SK-N-SH treated with all-trans-retinoic acid at 6 μM for 48 hours (cell line): ENCODE measurements at regions not wholly inside any gene's neighbourhood (a gene's known extent, or its start where the extent isn't known, plus 50 kb on each side); places are given as distances from the start of the nearest gene placed in this dataset.

Experiments used
- ATAC-seq: fragments of 200-7000 bp; cut with Tn5 transposase; 3 replicates; pipeline ENCODE4 v1.9.1; 2020; ENCODE audit warnings: mild to moderate bottlenecking, moderate library complexity
- ARNTL ChIP-seq: fragments of 450-650 bp; formaldehyde crosslinking; IDR thresholded peaks from 2 replicates; pipeline ENCODE4 v1.5.0; 2020; ENCODE audit warnings: low read depth, mild to moderate bottlenecking, moderate library complexity, borderline replicate concordance
- BACH2 ChIP-seq: fragments of 250-450 bp; sonication (Bioruptor Pico); IDR thresholded peaks from 2 replicates; pipeline ENCODE4 v1.9.0; 2021; ENCODE audit warnings: mild to moderate bottlenecking, borderline replicate concordance
- CSDC2 ChIP-seq: fragments of 250-450 bp; sonication (Bioruptor Pico); IDR thresholded peaks from 2 replicates; pipeline ENCODE4 v1.5.0; 2020; ENCODE audit warnings: mild to moderate bottlenecking, moderate library complexity
- ESRRG ChIP-seq: fragments of 250-450 bp; sonication (Bioruptor Pico); IDR thresholded peaks from 2 replicates; pipeline ENCODE4 v1.6.1; 2021; ENCODE audit warnings: mild to moderate bottlenecking
- GLIS3 ChIP-seq: fragments of 250-450 bp; sonication (Bioruptor Pico); IDR thresholded peaks from 2 replicates; pipeline ENCODE4 v1.5.0; 2020; ENCODE audit warnings: mild to moderate bottlenecking, moderate library complexity
- ISL1 ChIP-seq: fragments of 250-450 bp; sonication (Bioruptor Pico); IDR thresholded peaks from 2 replicates; pipeline ENCODE4 v2.1.2; 2022; ENCODE audit warnings: mild to moderate bottlenecking, moderate library complexity
- PPARA ChIP-seq: fragments of 250-450 bp; sonication (Bioruptor Pico); IDR thresholded peaks from 2 replicates; pipeline ENCODE4 v1.5.0; 2020; ENCODE audit warnings: mild to moderate bottlenecking, borderline replicate concordance
- RARB ChIP-seq: fragments of 250-450 bp; sonication (Bioruptor Pico); IDR thresholded peaks from 2 replicates; pipeline ENCODE4 v1.8.0; 2021; ENCODE audit warnings: mild to moderate bottlenecking, moderate library complexity
- TCF4 ChIP-seq: fragments of 250-450 bp; sonication (Bioruptor Pico); IDR thresholded peaks from 2 replicates; pipeline ENCODE4 v1.8.0; 2021; ENCODE audit warnings: mild to moderate bottlenecking, moderate library complexity, borderline replicate concordance
- TOX ChIP-seq: fragments of 250-450 bp; sonication (Bioruptor Pico); IDR thresholded peaks from 2 replicates; pipeline ENCODE4 v1.8.0; 2021; ENCODE audit warnings: mild to moderate bottlenecking, moderate library complexity, borderline replicate concordance
- ZC3H10 ChIP-seq: fragments of 250-450 bp; sonication (Bioruptor Pico); IDR thresholded peaks from 2 replicates; pipeline ENCODE4 v1.5.1; 2021; ENCODE audit warnings: mild to moderate bottlenecking, moderate library complexity
- ZFP3 ChIP-seq: fragments of 250-450 bp; sonication (Bioruptor Pico); IDR thresholded peaks from 2 replicates; pipeline ENCODE4 v1.5.0; 2020; ENCODE audit warnings: mild to moderate bottlenecking, moderate library complexity
- ZFP30 ChIP-seq: fragments of 450-650 bp; formaldehyde crosslinking; IDR thresholded peaks from 2 replicates; pipeline ENCODE4 v1.5.0; 2022; ENCODE audit warnings: mild to moderate bottlenecking, moderate library complexity
- ZNF565 ChIP-seq: fragments of 450-650 bp; formaldehyde crosslinking; conservative IDR thresholded peaks from 2 replicates; pipeline ENCODE4 v1.5.0; 2020; ENCODE audit warnings: low read depth, mild to moderate bottlenecking, moderate library complexity
- ZNF70 ChIP-seq: fragments of 450-650 bp; formaldehyde crosslinking; IDR thresholded peaks from 2 replicates; pipeline ENCODE4 v1.5.0; 2020; ENCODE audit warnings: mild to moderate bottlenecking, moderate library complexity
- TF ChIP-seq, protein P1 (sequence below): fragments of 250-450 bp; sonication (Bioruptor Pico); IDR thresholded peaks from 2 replicates; pipeline ENCODE4 v1.5.1; 2021; ENCODE audit warnings: mild to moderate bottlenecking, moderate library complexity
- TF ChIP-seq, protein P2 (sequence below): fragments of 250-450 bp; sonication (Bioruptor Pico); IDR thresholded peaks from 2 replicates; pipeline ENCODE4 v1.5.1; 2020; ENCODE audit warnings: low read depth, mild to moderate bottlenecking, moderate library complexity
- TF ChIP-seq, protein P3 (sequence below): fragments of 250-450 bp; sonication (Bioruptor Pico); IDR thresholded peaks from 2 replicates; pipeline ENCODE4 v1.8.0; 2021; ENCODE audit warnings: low read depth, mild to moderate bottlenecking, moderate library complexity, borderline replicate concordance
- TF ChIP-seq, protein P4 (sequence below): fragments of 250-450 bp; sonication (Bioruptor Pico); IDR thresholded peaks from 2 replicates; pipeline ENCODE4 v1.8.0; 2020; ENCODE audit warnings: mild to moderate bottlenecking, moderate library complexity, borderline replicate concordance

DNA sequence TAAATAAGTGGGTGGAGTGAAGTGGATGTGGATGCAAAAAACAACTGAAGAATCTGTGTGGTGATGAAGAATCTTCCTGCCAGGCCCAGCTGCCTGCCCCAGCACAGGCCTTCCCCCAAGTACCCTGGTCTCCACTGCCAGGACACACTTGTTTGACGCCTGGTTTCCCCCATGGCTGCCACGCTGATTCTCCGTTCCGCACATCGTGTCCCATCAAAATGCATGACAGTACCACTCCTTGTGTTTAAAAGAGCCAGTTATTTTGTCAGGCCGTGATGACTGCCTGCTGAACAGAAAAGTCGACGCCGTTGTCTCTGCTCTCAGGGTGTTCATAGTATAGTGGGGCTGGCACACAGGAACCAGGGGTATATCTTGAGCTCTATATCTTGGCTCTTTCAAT, 50.3 kb upstream of the KYNU start:
- ATAC-seq: no peak
- TF ChIP-seq ZNF565 (CRISPR knock-in tag) (no peak), ZFP3 (CRISPR knock-in tag) (no peak), TCF4 (CRISPR knock-in tag) (no peak), RARB (CRISPR knock-in tag) (no peak)
- TF ChIP-seq, protein P1, sequence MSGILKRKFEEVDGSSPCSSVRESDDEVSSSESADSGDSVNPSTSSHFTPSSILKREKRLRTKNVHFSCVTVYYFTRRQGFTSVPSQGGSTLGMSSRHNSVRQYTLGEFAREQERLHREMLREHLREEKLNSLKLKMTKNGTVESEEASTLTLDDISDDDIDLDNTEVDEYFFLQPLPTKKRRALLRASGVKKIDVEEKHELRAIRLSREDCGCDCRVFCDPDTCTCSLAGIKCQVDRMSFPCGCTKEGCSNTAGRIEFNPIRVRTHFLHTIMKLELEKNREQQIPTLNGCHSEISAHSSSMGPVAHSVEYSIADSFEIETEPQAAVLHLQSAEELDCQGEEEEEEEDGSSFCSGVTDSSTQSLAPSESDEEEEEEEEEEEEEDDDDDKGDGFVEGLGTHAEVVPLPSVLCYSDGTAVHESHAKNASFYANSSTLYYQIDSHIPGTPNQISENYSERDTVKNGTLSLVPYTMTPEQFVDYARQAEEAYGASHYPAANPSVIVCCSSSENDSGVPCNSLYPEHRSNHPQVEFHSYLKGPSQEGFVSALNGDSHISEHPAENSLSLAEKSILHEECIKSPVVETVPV (CRISPR knock-in tag): no peak

DNA sequence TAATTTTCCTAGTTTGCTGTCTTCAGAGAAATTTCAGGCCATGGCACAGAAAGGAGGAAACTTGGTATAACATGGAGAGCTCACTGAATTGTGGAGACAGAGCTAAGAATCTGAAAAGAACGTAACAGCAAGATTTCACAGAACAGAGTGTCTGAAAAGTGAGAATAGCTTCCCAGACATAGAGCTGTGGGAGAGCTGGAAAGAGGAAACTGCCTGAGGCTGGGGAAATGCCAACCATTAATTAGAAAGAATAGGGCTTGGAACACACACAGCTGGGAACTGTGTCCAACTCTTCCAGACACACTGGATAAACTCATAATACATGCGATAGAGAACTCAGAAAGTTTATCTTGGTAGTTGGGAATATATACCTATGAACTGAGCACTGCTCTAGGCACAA, 51.6 kb upstream of the KYNU start:
- TF ChIP-seq ARNTL (CRISPR knock-in tag) (no peak), RARB (CRISPR knock-in tag) (no peak), GLIS3 (CRISPR knock-in tag) (no peak), BACH2 (CRISPR knock-in tag) (no peak), ISL1 (CRISPR knock-in tag) (no peak), TOX (CRISPR knock-in tag) (no peak)
- TF ChIP-seq, protein P2, sequence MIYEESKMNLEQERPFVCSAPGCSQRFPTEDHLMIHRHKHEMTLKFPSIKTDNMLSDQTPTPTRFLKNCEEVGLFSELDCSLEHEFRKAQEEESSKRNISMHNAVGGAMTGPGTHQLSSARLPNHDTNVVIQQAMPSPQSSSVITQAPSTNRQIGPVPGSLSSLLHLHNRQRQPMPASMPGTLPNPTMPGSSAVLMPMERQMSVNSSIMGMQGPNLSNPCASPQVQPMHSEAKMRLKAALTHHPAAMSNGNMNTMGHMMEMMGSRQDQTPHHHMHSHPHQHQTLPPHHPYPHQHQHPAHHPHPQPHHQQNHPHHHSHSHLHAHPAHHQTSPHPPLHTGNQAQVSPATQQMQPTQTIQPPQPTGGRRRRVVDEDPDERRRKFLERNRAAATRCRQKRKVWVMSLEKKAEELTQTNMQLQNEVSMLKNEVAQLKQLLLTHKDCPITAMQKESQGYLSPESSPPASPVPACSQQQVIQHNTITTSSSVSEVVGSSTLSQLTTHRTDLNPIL (CRISPR knock-in tag): no peak
- TF ChIP-seq, protein P1 (CRISPR knock-in tag): no peak
- TF ChIP-seq, protein P3, sequence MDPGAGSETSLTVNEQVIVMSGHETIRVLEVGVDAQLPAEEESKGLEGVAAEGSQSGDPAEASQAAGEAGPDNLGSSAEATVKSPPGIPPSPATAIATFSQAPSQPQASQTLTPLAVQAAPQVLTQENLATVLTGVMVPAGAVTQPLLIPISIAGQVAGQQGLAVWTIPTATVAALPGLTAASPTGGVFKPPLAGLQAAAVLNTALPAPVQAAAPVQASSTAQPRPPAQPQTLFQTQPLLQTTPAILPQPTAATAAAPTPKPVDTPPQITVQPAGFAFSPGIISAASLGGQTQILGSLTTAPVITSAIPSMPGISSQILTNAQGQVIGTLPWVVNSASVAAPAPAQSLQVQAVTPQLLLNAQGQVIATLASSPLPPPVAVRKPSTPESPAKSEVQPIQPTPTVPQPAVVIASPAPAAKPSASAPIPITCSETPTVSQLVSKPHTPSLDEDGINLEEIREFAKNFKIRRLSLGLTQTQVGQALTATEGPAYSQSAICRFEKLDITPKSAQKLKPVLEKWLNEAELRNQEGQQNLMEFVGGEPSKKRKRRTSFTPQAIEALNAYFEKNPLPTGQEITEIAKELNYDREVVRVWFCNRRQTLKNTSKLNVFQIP (CRISPR knock-in tag): no peak
- TF ChIP-seq, all 23 proteins: peak for 0
- ATAC-seq: no peak

DNA sequence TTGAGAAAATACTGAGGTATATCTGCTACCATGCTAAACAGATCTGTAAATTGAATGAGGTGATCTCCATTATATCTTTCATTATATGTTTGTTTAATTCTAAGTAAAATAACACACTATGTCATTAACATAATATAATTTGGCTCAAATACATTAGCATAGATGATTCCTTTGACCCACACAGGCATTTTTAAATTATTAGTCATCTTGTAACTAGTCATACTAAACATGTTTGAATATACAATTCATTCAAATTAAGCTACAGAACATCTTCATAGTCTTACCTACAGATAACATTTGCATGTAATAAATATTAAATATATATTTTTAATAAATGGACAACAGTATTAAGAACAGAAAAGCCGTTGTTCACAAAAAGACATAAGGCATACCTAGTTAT, 52.7 kb upstream of the KYNU start:
- no peak for ATAC-seq
- TF ChIP-seq CSDC2 (CRISPR knock-in tag) (no peak), TCF4 (CRISPR knock-in tag) (no peak), ZNF70 (CRISPR knock-in tag) (no peak), ZNF565 (CRISPR knock-in tag) (no peak), ZC3H10 (CRISPR knock-in tag) (no peak), PPARA (CRISPR knock-in tag) (no peak), ESRRG (CRISPR knock-in tag) (no peak), RARB (CRISPR knock-in tag) (no peak), GLIS3 (CRISPR knock-in tag) (no peak), ZFP30 (CRISPR knock-in tag) (no peak)
- TF ChIP-seq, protein P1 (CRISPR knock-in tag): no peak
- TF ChIP-seq, protein P4, sequence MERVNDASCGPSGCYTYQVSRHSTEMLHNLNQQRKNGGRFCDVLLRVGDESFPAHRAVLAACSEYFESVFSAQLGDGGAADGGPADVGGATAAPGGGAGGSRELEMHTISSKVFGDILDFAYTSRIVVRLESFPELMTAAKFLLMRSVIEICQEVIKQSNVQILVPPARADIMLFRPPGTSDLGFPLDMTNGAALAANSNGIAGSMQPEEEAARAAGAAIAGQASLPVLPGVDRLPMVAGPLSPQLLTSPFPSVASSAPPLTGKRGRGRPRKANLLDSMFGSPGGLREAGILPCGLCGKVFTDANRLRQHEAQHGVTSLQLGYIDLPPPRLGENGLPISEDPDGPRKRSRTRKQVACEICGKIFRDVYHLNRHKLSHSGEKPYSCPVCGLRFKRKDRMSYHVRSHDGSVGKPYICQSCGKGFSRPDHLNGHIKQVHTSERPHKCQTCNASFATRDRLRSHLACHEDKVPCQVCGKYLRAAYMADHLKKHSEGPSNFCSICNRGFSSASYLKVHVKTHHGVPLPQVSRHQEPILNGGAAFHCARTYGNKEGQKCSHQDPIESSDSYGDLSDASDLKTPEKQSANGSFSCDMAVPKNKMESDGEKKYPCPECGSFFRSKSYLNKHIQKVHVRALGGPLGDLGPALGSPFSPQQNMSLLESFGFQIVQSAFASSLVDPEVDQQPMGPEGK (CRISPR knock-in tag): no peak

DNA sequence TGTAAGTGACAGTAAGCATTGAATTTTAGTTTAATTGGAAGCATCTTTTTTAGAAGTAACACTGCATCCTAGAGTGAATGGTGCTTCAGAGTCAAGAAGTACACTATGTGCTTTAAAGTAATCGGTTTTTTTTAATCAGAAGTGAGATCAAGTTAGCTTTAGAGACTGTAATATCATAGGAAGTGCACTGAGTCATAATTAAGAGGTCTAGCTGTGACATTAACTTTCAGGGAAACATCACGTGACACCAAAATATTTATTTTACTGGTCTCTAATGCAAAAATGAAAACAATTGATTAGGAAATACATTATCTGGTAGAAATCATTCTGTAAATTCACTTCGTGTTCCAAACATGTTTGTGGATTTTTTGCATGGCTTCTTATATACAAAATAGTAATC, 55.3 kb upstream of the KYNU start:
- no peak for ATAC-seq
- TF ChIP-seq ARNTL (CRISPR knock-in tag) (no peak), ZNF565 (CRISPR knock-in tag) (no peak), PPARA (CRISPR knock-in tag) (no peak), ZFP3 (CRISPR knock-in tag) (no peak), ESRRG (CRISPR knock-in tag) (no peak)
- TF ChIP-seq, protein P4 (CRISPR knock-in tag): no peak
- TF ChIP-seq, protein P2 (CRISPR knock-in tag): no peak
